Right renal cortex interstitium (tissue), 3 donors: ENCODE measurements at regions not wholly inside any gene's neighbourhood (a gene's known extent, or its start where the extent isn't known, plus 50 kb on each side); places are given as distances from the start of the nearest gene placed in this dataset.

Source experiments
- DNase-seq, 3 donors: peaks; one replicate each; pipeline ENCODE4 v3.0.0-alpha.2; 2013; ENCODE audit warnings: low read depth in 3 of 3, low spot score in 2 of 3

DNA sequence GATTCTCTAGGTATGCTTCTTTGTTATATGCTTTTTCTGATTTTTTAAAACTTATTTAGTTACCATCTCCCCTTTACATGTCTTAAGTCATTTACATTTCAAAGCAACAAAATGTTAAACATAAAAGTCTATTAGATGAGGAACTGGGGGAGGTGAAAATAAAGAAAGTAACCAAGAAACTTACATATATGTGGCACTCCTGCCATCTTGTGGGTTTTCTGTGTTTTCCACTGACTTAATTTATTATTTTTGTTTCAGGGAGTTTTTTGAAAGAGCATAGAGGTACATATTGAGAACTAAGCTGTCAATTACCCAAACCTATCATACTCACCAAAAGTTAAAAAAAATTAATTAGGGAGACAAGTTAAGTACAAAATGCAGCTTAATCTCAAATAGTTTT, 1531.1 kb downstream of the MRPL39 start:
- DNase-seq, result no peak

DNA sequence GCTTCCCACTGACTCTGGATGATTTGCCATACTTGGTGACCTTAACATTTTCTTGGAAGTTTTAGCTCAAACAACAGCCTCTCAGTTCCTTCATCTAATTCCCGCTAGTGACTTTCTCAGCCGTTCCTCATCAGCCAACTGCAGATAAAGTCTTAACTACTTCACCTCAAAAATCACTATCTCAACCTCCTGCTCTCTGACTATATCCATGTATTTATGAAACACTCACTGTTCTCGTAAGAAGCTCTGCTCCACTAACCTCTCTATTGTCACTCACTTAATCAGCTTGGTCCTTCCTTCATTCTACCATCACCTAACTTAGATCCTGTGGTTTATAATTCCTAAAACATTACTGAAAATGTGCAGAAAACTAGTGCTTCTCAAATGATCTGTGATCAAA, 1551.6 kb downstream of the MRPL39 start:
- DNase-seq, result no peak

- no peak for DNase-seq
Observed at GRCh38 chr21:24050231-24050630, 1557.0 kb downstream of the MRPL39 start.

DNA sequence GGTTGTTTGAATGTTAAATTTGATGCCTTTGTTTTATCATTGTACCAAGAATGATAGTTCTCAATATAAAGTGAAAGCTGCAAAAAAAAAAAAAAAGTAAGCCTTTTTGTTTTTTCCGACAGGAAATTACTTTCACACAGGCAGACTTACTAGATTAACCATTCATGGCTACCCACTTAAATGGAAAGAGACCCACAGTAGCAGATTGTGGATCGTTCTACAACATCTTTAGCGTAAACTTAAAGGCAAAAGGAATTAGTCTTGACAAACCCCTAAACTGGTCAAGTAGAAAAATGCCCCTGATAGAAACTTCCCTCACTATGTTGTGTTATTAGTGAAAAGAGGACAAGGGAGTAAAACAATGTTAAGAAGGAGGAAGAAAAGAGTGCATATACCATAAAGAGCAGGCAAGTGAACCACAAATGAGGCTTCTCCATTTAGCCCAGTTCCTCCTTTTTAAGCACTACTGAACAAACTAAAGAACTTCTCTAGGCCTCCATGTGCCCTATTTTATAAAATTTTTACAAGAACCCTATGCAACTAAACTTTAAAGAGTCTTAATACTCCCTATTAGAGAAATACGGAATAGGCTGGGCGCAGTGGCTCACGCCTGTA, 1560.3 kb downstream of the MRPL39 start:
- DNase-seq, result no peak

GRCh38 chr21:24045775-24046215, 1561.5 kb downstream of the MRPL39 start:
- no peak for DNase-seq

DNA sequence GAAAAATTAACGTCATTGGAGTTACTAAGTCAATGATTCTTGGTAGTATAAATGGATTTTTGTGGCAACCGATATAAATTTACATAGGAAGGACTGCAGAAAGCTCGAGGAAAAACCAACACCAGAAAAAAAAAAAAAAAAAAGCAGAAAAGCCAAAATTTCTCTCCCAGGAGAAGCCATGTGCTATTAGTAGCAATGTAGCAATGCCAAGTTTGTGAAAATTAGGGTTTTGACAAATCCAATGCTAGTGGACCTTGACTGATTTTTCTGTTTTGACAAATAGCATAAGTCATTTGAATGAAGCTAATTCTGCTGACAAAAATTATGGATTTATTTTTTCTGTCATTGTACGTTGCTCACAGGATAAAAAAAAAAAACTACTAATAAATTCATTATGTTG, 1561.9 kb downstream of the MRPL39 start:
- DNase-seq, result no peak

GRCh38 chr21:24042687-24043086, 1564.6 kb downstream of the MRPL39 start:
- no peak for DNase-seq

DNA sequence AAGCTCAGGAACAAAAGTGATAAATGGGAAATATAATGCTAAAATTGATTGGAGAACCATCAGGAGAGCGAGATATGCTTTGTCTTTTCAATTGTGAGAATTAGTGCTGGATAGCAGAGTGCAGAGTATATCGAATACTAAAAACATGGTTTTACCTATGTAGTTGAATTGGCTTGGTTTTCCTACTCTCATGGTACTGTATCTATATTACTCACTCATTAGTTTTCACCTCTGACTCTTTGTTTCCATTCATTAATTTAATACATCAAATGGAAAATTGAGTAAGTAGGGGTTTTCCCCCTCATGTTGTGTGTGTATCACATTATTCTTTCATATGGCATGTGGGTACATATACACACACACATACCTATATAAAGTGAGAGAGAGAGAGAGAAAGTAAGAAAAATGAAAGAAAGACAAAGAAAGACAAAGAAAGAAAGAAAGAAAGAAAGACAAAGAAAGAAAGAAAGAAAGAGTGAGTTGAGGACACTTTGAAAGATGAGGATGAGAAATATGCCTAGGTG, 1574.5 kb downstream of the MRPL39 start:
- no peak for DNase-seq

- DNase-seq, result no peak
Observed at GRCh38 chr21:24027396-24027795, 1579.9 kb downstream of the MRPL39 start.

DNA sequence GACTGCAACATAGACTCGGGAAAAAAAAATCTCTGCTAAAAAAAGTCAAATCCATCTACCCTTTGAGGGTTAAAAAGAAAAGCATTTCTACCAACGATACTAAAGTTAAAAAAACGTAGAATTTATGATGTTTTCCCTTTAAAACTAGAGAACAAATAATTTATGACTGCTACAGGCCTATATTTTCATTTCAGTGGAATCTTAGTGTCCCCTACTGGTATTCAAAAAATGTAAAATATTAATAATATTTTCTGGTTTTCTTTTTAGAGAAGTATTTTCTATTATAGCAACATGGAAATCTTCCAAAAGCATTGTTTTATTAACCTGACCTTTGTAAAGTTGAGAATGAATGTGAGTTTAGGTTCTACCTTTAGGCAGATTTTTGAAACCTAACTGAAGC, 1582.2 kb downstream of the MRPL39 start:
- DNase-seq, result no peak

GRCh38 chr21:24023936-24024335, 1583.3 kb downstream of the MRPL39 start:
- no peak for DNase-seq

GRCh38 chr21:24023402-24023801, 1583.9 kb downstream of the MRPL39 start:
- DNase-seq, result no peak

DNA sequence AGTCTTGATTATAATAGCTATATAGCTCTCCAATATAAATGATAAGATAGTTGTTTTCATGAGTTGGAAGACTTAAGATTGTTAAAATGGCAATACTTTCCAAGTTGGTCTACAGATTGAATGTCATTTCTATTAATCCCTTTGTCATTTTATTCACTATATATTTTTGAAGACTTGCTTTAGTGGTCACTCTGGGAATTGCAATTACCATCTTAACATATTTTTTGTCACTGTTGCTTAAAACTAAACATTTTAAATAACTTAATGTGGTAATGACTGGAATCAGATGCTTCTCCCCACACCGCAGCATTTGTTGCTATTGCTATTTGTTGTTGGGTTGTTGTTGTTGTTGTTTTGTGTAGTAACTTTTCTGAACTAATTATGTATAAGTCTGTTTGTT, 1592.9 kb downstream of the MRPL39 start:
- no peak for DNase-seq

GRCh38 chr21:24011087-24011486, 1596.2 kb downstream of the MRPL39 start:
- no peak for DNase-seq

DNA sequence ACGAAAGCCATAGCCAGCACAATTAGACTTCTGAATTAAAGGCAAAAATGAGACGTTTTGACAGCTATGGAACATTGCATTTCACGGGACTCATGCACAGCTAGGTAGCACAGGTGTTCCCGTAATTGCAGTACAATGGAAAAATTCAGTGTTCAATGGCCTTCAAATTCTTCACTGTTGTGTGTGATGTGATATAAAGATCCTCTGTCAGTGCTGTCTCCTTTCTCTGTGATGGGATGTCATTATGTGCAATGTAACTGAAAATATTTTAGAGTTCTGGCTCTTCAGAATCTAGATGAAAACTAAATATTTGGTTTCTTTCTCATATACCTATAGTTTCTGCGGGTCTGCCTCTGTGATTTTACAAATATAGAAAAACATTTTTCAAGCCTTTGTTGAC, 1599.7 kb downstream of the MRPL39 start:
- no peak for DNase-seq

- DNase-seq, result no peak
Observed at GRCh38 chr21:23986987-23987386, 1620.3 kb downstream of the MRPL39 start.

- no peak for DNase-seq
Observed at GRCh38 chr21:23986214-23986613, 1621.1 kb downstream of the MRPL39 start.

DNA sequence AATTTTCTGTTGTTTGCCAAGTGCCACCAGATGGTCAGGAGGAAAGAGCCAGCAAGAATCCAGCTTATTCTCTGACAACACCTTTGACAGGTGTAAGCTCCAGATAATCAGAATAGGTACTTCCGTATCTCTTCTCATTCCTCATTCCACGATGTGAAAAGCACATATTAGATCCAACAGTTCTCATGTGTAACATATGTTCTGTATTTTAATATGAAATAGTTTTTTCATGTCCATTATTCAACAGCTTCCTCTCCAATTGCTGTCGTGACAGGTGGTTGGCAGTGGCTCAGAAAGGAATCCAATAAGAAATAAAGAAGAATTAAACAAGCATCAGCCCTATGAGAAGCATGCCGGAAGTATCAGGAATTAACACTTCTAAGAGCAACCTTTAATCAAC, 1624.7 kb downstream of the MRPL39 start:
- no peak for DNase-seq

DNA sequence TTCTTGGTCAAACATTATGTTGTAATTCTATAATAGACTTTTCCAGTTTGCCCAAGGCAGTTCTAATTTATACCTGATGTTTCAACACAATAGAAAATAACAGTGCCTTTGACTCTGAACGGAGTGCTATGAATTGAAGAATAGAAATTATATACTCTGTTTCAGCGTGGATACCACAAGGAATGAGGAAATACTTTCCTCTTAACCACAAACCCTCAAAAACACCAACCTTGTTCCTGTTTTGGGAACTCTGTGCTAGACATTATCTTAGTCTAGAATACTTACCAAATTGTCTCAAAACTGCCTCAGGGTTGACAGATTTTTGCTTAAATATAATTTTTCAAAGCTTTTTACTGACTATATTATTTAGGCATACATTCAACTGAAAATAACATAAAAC, 1629.3 kb downstream of the MRPL39 start:
- DNase-seq, result no peak

DNA sequence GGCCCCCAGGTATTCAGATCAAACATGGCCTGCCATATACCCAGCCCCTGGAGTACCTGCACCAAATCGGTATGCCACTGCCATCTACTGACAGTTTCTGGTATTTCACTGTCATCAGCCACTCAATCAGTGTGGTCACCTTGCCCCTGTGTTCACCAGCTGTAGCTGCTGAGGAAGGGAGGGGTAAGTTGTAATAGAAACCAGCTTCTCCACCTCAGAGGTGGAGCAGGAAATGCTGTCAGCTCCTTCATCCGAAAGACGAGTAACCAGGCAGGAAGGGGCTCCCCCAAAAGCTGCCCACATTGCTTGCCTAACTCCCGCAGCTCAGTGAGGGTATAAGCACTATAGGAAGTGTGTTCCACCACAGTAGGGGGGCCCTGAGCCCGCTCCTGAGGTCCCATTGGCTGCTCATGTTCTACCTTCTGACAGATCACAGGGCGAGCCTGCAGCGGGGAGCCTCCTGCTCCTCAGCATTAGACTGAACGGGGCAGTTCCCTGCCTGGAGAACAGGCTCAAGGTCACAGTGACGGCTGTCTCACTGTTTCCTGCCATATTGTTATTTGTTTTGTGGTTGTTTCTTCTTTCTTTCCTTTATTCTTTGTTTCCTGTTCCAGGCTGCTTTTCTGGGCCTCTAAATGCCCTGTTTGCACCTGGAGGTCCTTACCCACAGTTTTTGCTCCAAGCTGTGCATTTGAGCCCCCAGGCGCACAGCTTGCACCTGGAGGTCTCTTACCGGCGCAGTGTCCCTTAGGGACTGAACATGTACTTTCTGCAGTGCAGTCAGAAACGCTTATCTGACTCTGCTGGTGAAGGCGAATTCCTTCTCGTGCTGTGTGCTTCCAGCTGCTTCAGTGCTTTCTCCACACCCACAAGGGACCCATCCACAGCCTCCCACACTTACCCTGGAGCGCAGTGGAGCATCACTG, 1638.3 kb downstream of the MRPL39 start:
- DNase-seq, result peak; percentile 31 to 48 (median 46)

DNA sequence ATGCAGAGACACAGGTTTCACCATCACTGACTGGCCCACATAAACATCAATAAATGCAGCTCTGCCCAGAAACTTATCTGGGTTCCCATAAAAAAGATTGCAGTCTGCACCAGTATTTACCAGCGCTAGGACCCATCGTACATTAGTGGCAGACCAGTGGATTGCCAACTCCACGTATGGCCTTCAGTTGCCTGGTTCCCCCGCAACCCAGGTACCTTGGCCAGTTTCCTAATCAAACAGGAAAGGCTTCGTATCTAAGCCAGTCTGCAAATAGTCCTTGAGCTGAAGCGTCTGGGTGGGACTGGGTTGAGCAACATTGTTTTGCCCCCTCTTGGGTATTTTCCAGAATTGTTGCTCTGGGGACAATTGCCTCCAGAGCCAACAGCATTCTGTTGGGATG, 1639.3 kb downstream of the MRPL39 start:
- DNase-seq, result no peak

DNA sequence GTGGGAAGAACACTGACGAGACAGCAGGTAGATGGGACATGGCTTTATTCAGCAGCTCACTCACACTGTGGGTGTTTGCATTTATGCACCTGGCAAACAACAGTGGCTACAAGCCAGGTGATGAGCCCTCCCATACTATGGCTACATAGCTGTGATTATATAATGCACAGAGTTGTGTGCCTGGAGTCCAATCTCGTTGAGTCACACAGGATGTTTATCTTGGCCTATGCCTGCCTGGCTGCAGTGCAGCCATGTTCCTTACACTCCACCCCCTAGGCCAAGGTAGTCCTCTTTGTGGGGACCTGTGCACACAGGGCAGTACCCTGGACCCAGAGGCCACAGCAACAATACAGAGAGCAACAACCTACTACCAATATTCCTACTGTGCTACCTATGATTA, 1643.8 kb downstream of the MRPL39 start:
- DNase-seq, result no peak
